IMR-90 (cell line): ENCODE measurements at regions not wholly inside any gene's neighbourhood (a gene's known extent, or its start where the extent isn't known, plus 50 kb on each side); places are given as distances from the start of the nearest gene placed in this dataset.

ENCODE experiments used
- ATAC-seq: fragments of 200-7000 bp; cut with Tn5 transposase; 2 replicates; pipeline ENCODE4 v1.9.1; 2020; ENCODE audit warnings: low read depth, mild to moderate bottlenecking, moderate library complexity
- BruUV-seq: library from RNA; stranded (reverse); fragments of 400-500 nt; replicated peaks from 2 replicates; lab custom pipeline; 2021; lab: Mats Ljungman, UMichigan
- CTCF ChIA-PET: fragments of 300-600 bp; formaldehyde crosslinking; extraction: SDS; loops from one replicate; lab custom pipeline; 2021; ENCODE audit warnings: antibody characterized with exemption; lab: Yijun Ruan, JAX
- POLR2A ChIA-PET: fragments of 300-600 bp; sonication (Branson Sonifier 250); formaldehyde crosslinking; loops from one replicate; lab custom pipeline; 2022; ENCODE audit warnings: antibody characterized with exemption; ENCODE audit not compliant: unreplicated experiment; lab: Charles Lee
- DNase-seq: peaks from one replicate; pipeline ENCODE4 v3.0.0; 2013
- H2AFZ ChIP-seq: replicated peaks from 2 replicates; pipeline ENCODE3; 2013; ENCODE audit warnings: low read length, mild to moderate bottlenecking; ENCODE audit not compliant: poor library complexity
- H2AK5ac ChIP-seq: 2 replicates; pipeline ENCODE4 v1.6.1; 2013; ENCODE audit warnings: low read depth, low read length, inconsistent platforms
- H2AK9ac ChIP-seq: replicated peaks from 2 replicates; pipeline ENCODE3; 2013; ENCODE audit warnings: mild to moderate bottlenecking, low read depth, low read length, moderate library complexity; ENCODE audit not compliant: poor library complexity
- H2BK120ac ChIP-seq: 2 replicates; pipeline ENCODE4 v1.6.1; 2013; ENCODE audit warnings: low read depth, low read length, inconsistent platforms
- H2BK15ac ChIP-seq: 3 replicates; pipeline ENCODE4 v1.6.1; 2013; ENCODE audit warnings: low read depth, low read length, inconsistent platforms
- H2BK20ac ChIP-seq: 2 replicates; pipeline ENCODE4 v1.6.1; 2013; ENCODE audit warnings: low read depth, mild to moderate bottlenecking, inconsistent platforms, low read length, moderate library complexity
- H2BK5ac ChIP-seq: 2 replicates; pipeline ENCODE4 v1.6.1; 2013; ENCODE audit warnings: mild to moderate bottlenecking, low read depth, low read length, inconsistent platforms; ENCODE audit not compliant: poor library complexity, severe bottlenecking
- H3K14ac ChIP-seq: replicated peaks from 2 replicates; pipeline ENCODE4 v1.6.1; 2013; ENCODE audit warnings: low read depth, low read length, inconsistent platforms
- H3K18ac ChIP-seq: 2 replicates; pipeline ENCODE4 v1.6.1; 2013; ENCODE audit warnings: low read depth, low read length, control low read depth
- H3K23ac ChIP-seq: 2 replicates; pipeline ENCODE4 v1.6.1; 2013; ENCODE audit warnings: low read depth, low read length, inconsistent platforms
- H3K27ac ChIP-seq: 2 replicates; pipeline ENCODE4 v1.5.1; 2013; ENCODE audit warnings: mild to moderate bottlenecking, control low read depth, low read length; ENCODE audit not compliant: insufficient read depth
- H3K27me3 ChIP-seq: 2 replicates; pipeline ENCODE4 v1.6.1; 2013; ENCODE audit warnings: low read length; ENCODE audit not compliant: control insufficient read depth, insufficient read depth
- H3K36me3 ChIP-seq: 2 replicates; pipeline ENCODE4 v1.6.1; 2013; ENCODE audit warnings: low read length, mixed read lengths; ENCODE audit not compliant: control insufficient read depth, insufficient read depth
- H3K4ac ChIP-seq: 2 replicates; pipeline ENCODE4 v1.6.1; 2013; ENCODE audit warnings: low read depth, low read length, inconsistent platforms
- H3K4me1 ChIP-seq: 2 replicates; pipeline ENCODE4 v1.6.1; 2013; ENCODE audit warnings: low read length, mixed read lengths; ENCODE audit not compliant: control insufficient read depth, insufficient read depth
- H3K4me2 ChIP-seq: 2 replicates; pipeline ENCODE4 v1.6.1; 2013; ENCODE audit warnings: low read depth, mild to moderate bottlenecking, control low read depth, low read length, moderate library complexity
- H3K4me3 ChIP-seq: 2 replicates; pipeline ENCODE4 v1.5.1; 2013; ENCODE audit warnings: low read depth, mild to moderate bottlenecking, control low read depth, low read length, moderate library complexity; ENCODE audit not compliant: insufficient read depth
- H3K56ac ChIP-seq: 2 replicates; pipeline ENCODE4 v1.6.1; 2013; ENCODE audit warnings: low read length, inconsistent platforms; ENCODE audit not compliant: insufficient read depth; ENCODE audit errors: extremely low read depth
- H3K79me1 ChIP-seq, 2 experiments: 2 replicates each; pipeline ENCODE4 v1.6.1; 2013; ENCODE audit warnings: low read length in 2 of 2, inconsistent platforms in 1 of 2, low read depth in 1 of 2
- H3K9ac ChIP-seq: 2 replicates; pipeline ENCODE4 v1.6.1; 2013; ENCODE audit warnings: low read depth, low read length, control low read depth
- H3K9me1 ChIP-seq: 2 replicates; pipeline ENCODE4 v1.6.1; 2013; ENCODE audit warnings: low read length, inconsistent platforms; ENCODE audit not compliant: insufficient read depth
- H3K9me3 ChIP-seq: 2 replicates; pipeline ENCODE4 v1.6.1; 2013; ENCODE audit warnings: low read length; ENCODE audit not compliant: control insufficient read depth, insufficient read depth
- H4K20me1 ChIP-seq: 2 replicates; pipeline ENCODE4 v1.6.1; 2013; ENCODE audit warnings: low read length, inconsistent platforms; ENCODE audit not compliant: insufficient read depth
- H4K5ac ChIP-seq: 2 replicates; pipeline ENCODE4 v1.6.1; 2013; ENCODE audit warnings: mild to moderate bottlenecking, low read depth, low read length, control low read depth
- H4K8ac ChIP-seq, 2 experiments: 2 replicates each; pipeline ENCODE4 v1.6.1; 2013; ENCODE audit warnings: low read depth in 2 of 2, low read length in 2 of 2, control low read depth in 1 of 2, inconsistent platforms in 1 of 2
- H4K91ac ChIP-seq: 2 replicates; pipeline ENCODE4 v1.6.1; 2013; ENCODE audit warnings: low read depth, low read length, inconsistent platforms; ENCODE audit not compliant: insufficient read depth
- BHLHE40 ChIP-seq: fragments of 150-350 bp; IDR thresholded peaks from 2 replicates; pipeline ENCODE4 v1.6.1; 2016; ENCODE audit warnings: mild to moderate bottlenecking, low read depth, low read length
- RAD21 ChIP-seq: IDR thresholded peaks from 2 replicates; pipeline ENCODE4 v1.6.1; 2012; ENCODE audit warnings: low read length, improper control_type of control experiment
- RFX5 ChIP-seq: IDR thresholded peaks from 2 replicates; pipeline ENCODE4 v1.8.0; 2012; ENCODE audit warnings: low read depth, mild to moderate bottlenecking, low read length, moderate library complexity
- WGBS, 2 experiments: methylation state at CpG; one replicate each; pipeline versions ENCODE4 v1.1.5 to v1.1.7; 2013; ENCODE audit warnings: missing lambda C conversion rate in 2 of 2; ENCODE audit not compliant: insufficient read length in 1 of 2; ENCODE audit errors: extremely low coverage in 2 of 2; 5-methylcytosine and 5-hydroxymethylcytosine counted together
- dilution Hi-C: fragments of 300-500 bp; cut with HindIII; formaldehyde crosslinking; loops from one replicate; pipeline ENCODE4 v1.14.3; 2018; ENCODE audit warnings: low sequenced_read_pairs; ENCODE audit not compliant: unreplicated experiment
- in situ Hi-C: fragments of 300-500 bp; cut with MboI; formaldehyde crosslinking; loops from 3 replicates; pipeline ENCODE4 v1.14.3; 2019; ENCODE audit warnings: low sequenced_read_pairs, inconsistent platforms, mixed read lengths
- intact Hi-C: fragments of 100-400 bp; cut with micrococcal nuclease; formaldehyde crosslinking; loops from 2 replicates; pipeline ENCODE4 v1.10.0; 2022
- TF ChIP-seq, protein P1 (sequence below): fragments of 150-350 bp; IDR thresholded peaks from 2 replicates; pipeline ENCODE4 v1.6.1; 2017; ENCODE audit warnings: mild to moderate bottlenecking, antibody characterized with exemption, low read length, low read depth

DNA sequence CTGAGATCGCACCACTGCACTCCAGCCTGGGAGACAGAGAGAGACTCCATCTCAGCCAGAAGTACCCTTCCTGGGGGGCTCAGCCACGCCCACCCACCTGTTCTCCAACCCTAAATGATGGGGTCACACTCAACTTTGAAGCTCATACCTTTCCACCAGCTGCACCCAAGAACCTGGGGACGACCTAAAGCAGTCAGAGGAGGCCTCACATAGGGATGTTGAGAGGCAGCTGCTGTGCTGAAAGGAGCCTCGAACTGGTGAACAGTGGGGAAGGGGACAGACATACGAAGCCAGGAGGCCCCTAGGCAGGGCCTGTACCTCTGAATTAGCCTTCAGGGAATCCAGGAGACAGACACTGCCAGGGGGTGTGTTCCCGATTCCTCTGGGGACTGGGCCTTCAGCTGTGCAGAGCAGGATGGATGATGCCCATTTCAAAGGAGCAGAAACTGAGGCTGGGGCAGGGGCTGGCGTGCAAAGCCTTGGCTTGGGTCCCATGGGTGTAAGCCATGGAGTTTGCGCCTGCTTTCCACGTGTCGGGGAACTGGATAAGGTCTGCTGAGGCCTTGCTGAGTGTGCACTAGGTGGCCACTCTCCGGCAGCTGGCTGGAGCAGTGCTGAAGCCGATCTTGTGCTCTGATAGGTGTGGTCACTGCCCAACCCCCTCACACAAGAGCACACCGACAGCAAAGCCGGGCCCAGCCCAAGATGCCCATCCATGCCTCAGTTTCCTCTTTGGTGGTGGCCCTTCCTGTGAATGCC lies 130.8 kb downstream of the CPZ start:
- Histone ChIP-seq H3K9ac (no peak overlapping the region), H3K4me2 (no peak overlapping the region), H3K9me3 (no peaks in the 10 kb centered on the region), H2AK9ac (no peak overlapping the region), H2BK5ac (no peak overlapping the region), H3K79me1 (no peaks in the 10 kb centered on the region), H4K8ac (no peak overlapping the region), H4K5ac (no peak overlapping the region), H3K4me3 (no peak overlapping the region), H2AK5ac (no peak overlapping the region), H3K23ac (no peak overlapping the region), H4K91ac (no peak overlapping the region), H3K18ac (no peak overlapping the region), H2BK15ac (no peak overlapping the region), H3K9me1 (no peaks in the 10 kb centered on the region), H4K20me1 (no peaks in the 10 kb centered on the region), H3K36me3 (no peaks in the 10 kb centered on the region), H3K27me3 (peaks cover 2% of the 10 kb centered on the region; the same call in 1 of the 2 replicates), H2BK20ac (no peak overlapping the region), H3K14ac (no peak overlapping the region), H3K4me1 (no peaks in the 10 kb centered on the region), H3K4ac (no peak overlapping the region), H3K56ac (no peak overlapping the region), H2BK120ac (no peak overlapping the region), H2AFZ (no peak overlapping the region), H3K27ac (no peak overlapping the region)
- CTCF ChIA-PET: no interaction called here
- in situ Hi-C loops (no loop called here), dilution Hi-C loops (no loop called here), intact Hi-C loops (no loop called here)
- 40% methylated on average over 2 of the region's 14 CpGs; no CpG with 5 or more reads in 1 of the 2 experiments for WGBS, 2 experiments
- ATAC-seq: no peak
- no peak for DNase-seq
- TF ChIP-seq BHLHE40 (no peak), RAD21 (no peak), RFX5 (no peak)
- TF ChIP-seq, protein P1, sequence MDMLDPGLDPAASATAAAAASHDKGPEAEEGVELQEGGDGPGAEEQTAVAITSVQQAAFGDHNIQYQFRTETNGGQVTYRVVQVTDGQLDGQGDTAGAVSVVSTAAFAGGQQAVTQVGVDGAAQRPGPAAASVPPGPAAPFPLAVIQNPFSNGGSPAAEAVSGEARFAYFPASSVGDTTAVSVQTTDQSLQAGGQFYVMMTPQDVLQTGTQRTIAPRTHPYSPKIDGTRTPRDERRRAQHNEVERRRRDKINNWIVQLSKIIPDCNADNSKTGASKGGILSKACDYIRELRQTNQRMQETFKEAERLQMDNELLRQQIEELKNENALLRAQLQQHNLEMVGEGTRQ: no peak
- POLR2A ChIA-PET: no interaction called here
- BruUV-seq: no TSS peak
